ENCODE measurements at regions not wholly inside any gene's neighbourhood (a gene's known extent, or its start where the extent isn't known, plus 50 kb on each side); places are given as distances from the start of the nearest gene placed in this dataset.

DNA sequence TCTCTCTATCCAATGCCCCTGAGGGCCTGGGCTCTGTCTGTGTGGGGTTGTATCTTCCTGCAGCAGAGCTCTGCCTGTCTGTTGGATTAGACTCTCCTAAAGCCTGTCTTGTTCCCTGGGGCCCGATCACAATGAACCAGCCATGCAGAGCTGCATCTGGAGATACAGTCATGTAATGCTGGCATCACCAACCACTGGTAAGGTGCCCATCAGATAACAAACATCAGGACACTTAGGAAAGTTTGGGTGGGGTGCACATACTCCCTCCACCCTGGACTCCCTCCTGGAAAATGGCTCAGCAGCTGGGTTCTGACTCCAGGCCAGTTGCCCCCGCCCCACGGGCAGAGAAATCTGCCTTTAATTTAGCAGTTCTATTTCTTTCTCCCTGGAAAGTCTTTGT lies 61.3 kb upstream of the BRD7 start:
- H3K36me3 ChIP-seq (ENCODE audit: insufficient read depth, low read length, poor library complexity, severe bottlenecking): no peaks in the 10 kb centered on the region
- no peak overlapping the region for H3K27ac ChIP-seq (ENCODE audit: low read depth, low read length, poor library complexity, severe bottlenecking)
- peaks cover 41% of the 10 kb centered on the region for H3K27me3 ChIP-seq (replicated peaks; ENCODE audit: insufficient read depth, low read depth, low read length, poor library complexity)
- CTCF ChIA-PET: no interaction called here
- no peak overlapping the region for H3K4me3 ChIP-seq (ENCODE audit: low read depth, low read length, poor library complexity, severe bottlenecking)
- no TSS peak for BruUV-seq (replicated peaks)
- TF ChIP-seq CTCF (conservative IDR thresholded peaks at IDR 0.05; ENCODE audit: low read depth, low read length): no peak
- TF ChIP-seq EZH2 (IDR thresholded peaks at IDR 0.05; ENCODE audit: borderline replicate concordance, low read depth, low read length, poor library complexity, severe bottlenecking): no peak
- no peaks in the 10 kb centered on the region for H3K9me3 ChIP-seq (ENCODE audit: low read depth, low read length, poor library complexity, severe bottlenecking)
- DNase-seq (ENCODE audit: low spot score): no peak
- intact Hi-C loops (cut with micrococcal nuclease; ENCODE audit: unreplicated experiment): no loop called here
- H3K4me1 ChIP-seq (ENCODE audit: insufficient read depth, low read length, poor library complexity, severe bottlenecking): no peaks in the 10 kb centered on the region
- POLR2A ChIA-PET (ENCODE audit: low non-redundant PET): no interaction called here

DNA sequence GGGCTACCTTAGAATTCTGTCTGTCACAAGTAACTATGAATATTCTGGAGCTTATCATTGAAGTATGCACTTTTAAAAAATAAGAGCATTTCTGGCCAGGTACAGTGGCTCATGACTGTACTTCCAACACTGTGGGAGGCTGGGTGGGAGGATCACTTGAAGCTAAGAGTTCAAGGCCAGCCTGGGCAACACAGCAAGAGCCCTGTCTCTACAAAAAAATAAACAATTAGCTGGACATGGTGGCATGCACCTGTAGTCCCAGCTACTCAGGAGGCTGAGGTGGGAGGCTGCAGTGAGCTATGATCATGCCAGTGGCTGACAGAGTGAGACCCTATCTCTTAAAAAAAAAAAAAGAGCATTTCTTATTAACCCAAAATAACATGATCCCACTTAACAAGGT lies 60.0 kb upstream of the BRD7 start:
- BruUV-seq (replicated peaks): no TSS peak
- intact Hi-C loops (cut with micrococcal nuclease; ENCODE audit: unreplicated experiment): no loop called here
- Histone ChIP-seq H3K4me3 (ENCODE audit: low read depth, low read length, poor library complexity, severe bottlenecking) (no peak overlapping the region), H3K27ac (ENCODE audit: low read depth, low read length, poor library complexity, severe bottlenecking) (no peak overlapping the region), H3K27me3 (replicated peaks; ENCODE audit: insufficient read depth, low read depth, low read length, poor library complexity) (peaks cover 28% of the 10 kb centered on the region), H3K4me1 (ENCODE audit: insufficient read depth, low read length, poor library complexity, severe bottlenecking) (no peaks in the 10 kb centered on the region), H3K36me3 (ENCODE audit: insufficient read depth, low read length, poor library complexity, severe bottlenecking) (no peaks in the 10 kb centered on the region), H3K9me3 (ENCODE audit: low read depth, low read length, poor library complexity, severe bottlenecking) (no peaks in the 10 kb centered on the region)
- ChIA-PET POLR2A (ENCODE audit: low non-redundant PET) (no interaction called here), CTCF (no interaction called here)
- no peak for DNase-seq (ENCODE audit: low spot score)
- no peak for TF ChIP-seq EZH2 (IDR thresholded peaks at IDR 0.05; ENCODE audit: borderline replicate concordance, low read depth, low read length, poor library complexity, severe bottlenecking)
- TF ChIP-seq CTCF (conservative IDR thresholded peaks at IDR 0.05; ENCODE audit: low read depth, low read length): no peak

GRCh38 chr16:50428116-50428515 lies 59.3 kb upstream of the BRD7 start:
- Histone ChIP-seq H3K36me3 (ENCODE audit: insufficient read depth, low read length, poor library complexity, severe bottlenecking) (no peaks in the 10 kb centered on the region), H3K9me3 (ENCODE audit: low read depth, low read length, poor library complexity, severe bottlenecking) (no peaks in the 10 kb centered on the region), H3K27ac (ENCODE audit: low read depth, low read length, poor library complexity, severe bottlenecking) (no peak overlapping the region), H3K27me3 (replicated peaks; ENCODE audit: insufficient read depth, low read depth, low read length, poor library complexity) (peaks cover 22% of the 10 kb centered on the region), H3K4me1 (ENCODE audit: insufficient read depth, low read length, poor library complexity, severe bottlenecking) (no peaks in the 10 kb centered on the region), H3K4me3 (ENCODE audit: low read depth, low read length, poor library complexity, severe bottlenecking) (no peak overlapping the region)
- DNase-seq (ENCODE audit: low spot score): no peak
- BruUV-seq (replicated peaks): no TSS peak
- TF ChIP-seq EZH2 (IDR thresholded peaks at IDR 0.05; ENCODE audit: borderline replicate concordance, low read depth, low read length, poor library complexity, severe bottlenecking) (no peak), CTCF (conservative IDR thresholded peaks at IDR 0.05; ENCODE audit: low read depth, low read length) (no peak)
- CTCF ChIA-PET: no interaction called here
- POLR2A ChIA-PET (ENCODE audit: low non-redundant PET): no interaction called here
- intact Hi-C loops (cut with micrococcal nuclease; ENCODE audit: unreplicated experiment): no loop called here
